ENCODE measurements at regions not wholly inside any gene's neighbourhood (a gene's known extent, or its start where the extent isn't known, plus 50 kb on each side); places are given as distances from the start of the nearest gene placed in this dataset.

DNA sequence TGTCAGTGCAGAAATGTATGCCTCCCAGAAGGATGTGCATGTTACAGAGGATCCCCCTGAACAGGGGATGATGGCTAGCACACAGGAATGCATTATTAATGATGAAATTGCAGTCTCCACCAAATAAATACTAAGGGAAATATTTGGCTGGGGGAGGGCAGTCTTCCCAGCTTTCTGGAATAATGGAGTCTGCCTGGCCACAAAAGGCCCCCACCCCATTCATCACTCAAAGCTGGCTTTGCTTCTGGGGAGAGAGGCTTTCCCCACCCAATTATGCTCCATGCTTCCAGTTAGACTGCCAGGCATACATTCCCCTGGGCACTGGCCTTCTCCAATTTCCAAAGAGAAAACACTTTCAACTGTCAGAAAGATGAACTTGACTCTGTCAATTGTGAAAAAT is 302.7 kb downstream of the SIPA1L2 start:
- Histone ChIP-seq H3K23me2 (ENCODE audit: insufficient read length, low read depth, low read length, poor library complexity, severe bottlenecking) (no peaks in the 10 kb centered on the region), H3K56ac (ENCODE audit: insufficient read length, low read depth, low read length) (no peak overlapping the region), H3K4ac (ENCODE audit: low read depth, low read length) (no peak overlapping the region), H3K27ac (ENCODE audit: insufficient read length, low read depth, low read length) (no peak overlapping the region), H3T11ph (ENCODE audit: low read length) (no peak overlapping the region), H3K9ac (ENCODE audit: extremely low read depth, insufficient read length, low read length) (no peak overlapping the region), H2BK120ac (ENCODE audit: low read depth, low read length, poor library complexity, severe bottlenecking) (no peak overlapping the region), H3K79me2 (ENCODE audit: insufficient read depth, low read length) (no peaks in the 10 kb centered on the region), H2AFZ (ENCODE audit: low read length) (no peak overlapping the region), H2AK5ac (ENCODE audit: insufficient read length, low read length) (no peak overlapping the region), H2BK12ac (ENCODE audit: insufficient read length, low read depth, low read length) (no peak overlapping the region), H4K91ac (ENCODE audit: insufficient read length, low read depth, low read length) (no peak overlapping the region), H2BK20ac (ENCODE audit: low read depth, low read length, poor library complexity, severe bottlenecking) (no peak overlapping the region), H4K5ac (ENCODE audit: insufficient read length, low read depth, low read length) (no peak overlapping the region), H3K18ac (ENCODE audit: insufficient read length, low read depth, low read length) (no peak overlapping the region), H3K4me2 (ENCODE audit: insufficient read depth, insufficient read length, low read length) (no peak overlapping the region), H3K4me1 (ENCODE audit: insufficient read depth, low read length) (no peaks in the 10 kb centered on the region), H3K79me1 (ENCODE audit: insufficient read depth, low read depth, low read length, poor library complexity, severe bottlenecking) (no peaks in the 10 kb centered on the region), H3K14ac (ENCODE audit: insufficient read depth, low read length) (no peak overlapping the region), H4K20me1 (ENCODE audit: control insufficient read depth, insufficient read depth, insufficient read length) (no peaks in the 10 kb centered on the region), H3K9me3 (ENCODE audit: control insufficient read depth, low read depth, low read length) (peaks cover 5% of the 10 kb centered on the region), H3K27me3 (ENCODE audit: insufficient read depth, low read length) (no peaks in the 10 kb centered on the region), H4K8ac (replicated peaks; ENCODE audit: insufficient read length, low read depth, low read length) (no peak overlapping the region), H3K23ac (ENCODE audit: insufficient read length, low read depth, low read length) (no peak overlapping the region), H2BK5ac (ENCODE audit: insufficient read length, low read length) (no peak overlapping the region), H2BK15ac (ENCODE audit: low read depth, low read length) (no peak overlapping the region)
- Mint-ChIP-seq H3K9me3 (peaks cover 17 to 22% of the 10 kb centered on the region in 2 experiments), H3K36me3 (ENCODE audit: insufficient read depth in 1 of 3, low read depth in 3 of 3) (peaks cover 11 to 22% (median 11%) of the 10 kb centered on the region in 3 experiments), H3K4me3 (no peak overlapping the region), H3K27ac (no peak overlapping the region), H3K4me1 (peaks cover 7 to 9% of the 10 kb centered on the region in 2 experiments), H3K27me3 (ENCODE audit: low read depth) (no peaks in the 10 kb centered on the region; the same call in none of the 2 replicates)
- DNase-seq: no peak
- no peak for TF ChIP-seq CTCF (conservative IDR thresholded peaks at IDR 0.05)
